CD4-positive, CD25-positive, alpha-beta regulatory T cell (primary cell): ENCODE measurements at regions not wholly inside any gene's neighbourhood (a gene's known extent, or its start where the extent isn't known, plus 50 kb on each side); places are given as distances from the start of the nearest gene placed in this dataset.
"Not testable (repeated sequence)": the region's sequence is repeated elsewhere in the genome, so short reads cannot be mapped to it uniquely, and the experiment has no call there.

Experiments used
- ATAC-seq, 2 donors: fragments of 150-1000 bp; cut with Tn5 transposase; one replicate each; pipeline ENCODE4 v1.10.0; 2021; ENCODE audit warnings: low read depth in 2 of 2, moderate number of reproducible peaks in 2 of 2, moderate library complexity in 1 of 2
- DNase-seq, 3 donors: peaks; one replicate each; pipeline versions ENCODE4 v3.0.0 to v3.0.0-alpha.2; 2012 to 2022; ENCODE audit warnings: mixed read lengths in 1 of 3
- H3K27ac ChIP-seq: one replicate; pipeline ENCODE4 v1.7.0; 2013; ENCODE audit warnings: mild to moderate bottlenecking, low read length; ENCODE audit not compliant: insufficient read depth, poor library complexity, severe bottlenecking
- H3K27me3 ChIP-seq: one replicate; pipeline ENCODE4 v1.7.0; 2013; ENCODE audit warnings: low read length; ENCODE audit not compliant: control insufficient read depth, insufficient read depth
- H3K36me3 ChIP-seq: one replicate; pipeline ENCODE4 v1.7.0; 2013; ENCODE audit warnings: mild to moderate bottlenecking, low read length, moderate library complexity; ENCODE audit not compliant: control insufficient read depth, insufficient read depth
- H3K4me1 ChIP-seq: 2 replicates; pipeline ENCODE4 v1.7.0; 2013; ENCODE audit warnings: mild to moderate bottlenecking, low read length; ENCODE audit not compliant: insufficient read depth, control insufficient read depth, poor library complexity, severe bottlenecking
- H3K4me3 ChIP-seq: one replicate; pipeline ENCODE4 v1.7.0; 2013; ENCODE audit warnings: low read depth, mild to moderate bottlenecking, low read length, moderate library complexity
- H3K9me3 ChIP-seq, 2 experiments: 1 replicate in 1 of 2; 2 replicates in 1 of 2; pipeline ENCODE4 v1.7.0; 2013; ENCODE audit warnings: low read length in 2 of 2, mild to moderate bottlenecking in 1 of 2, moderate library complexity in 1 of 2; ENCODE audit not compliant: control insufficient read depth in 2 of 2
- H3K27ac Mint-ChIP-seq, 3 donors: one replicate each; pipeline ENCODE4 v1.8.0; 2020 to 2022; ENCODE audit warnings: mild to moderate bottlenecking in 3 of 3, mixed read lengths in 3 of 3, moderate library complexity in 2 of 3
- H3K27me3 Mint-ChIP-seq: one replicate; pipeline ENCODE4 v1.8.0; 2022; ENCODE audit warnings: mild to moderate bottlenecking, mixed read lengths
- H3K36me3 Mint-ChIP-seq: one replicate; pipeline ENCODE4 v1.8.0; 2020; ENCODE audit warnings: mixed read lengths
- H3K4me1 Mint-ChIP-seq, 4 donors: one replicate each; pipeline ENCODE4 v1.8.0; 2020 to 2022; ENCODE audit warnings: mixed read lengths in 4 of 4, mild to moderate bottlenecking in 1 of 4
- H3K4me3 Mint-ChIP-seq, 4 donors: one replicate each; pipeline ENCODE4 v1.8.0; 2020 to 2022; ENCODE audit warnings: mild to moderate bottlenecking in 4 of 4, mixed read lengths in 4 of 4, moderate library complexity in 3 of 4
- H3K9me3 Mint-ChIP-seq, 7 donors: one replicate each; pipeline ENCODE4 v1.8.0; 2020 to 2022; ENCODE audit warnings: mixed read lengths in 7 of 7, mild to moderate bottlenecking in 3 of 7, moderate library complexity in 2 of 7

DNA sequence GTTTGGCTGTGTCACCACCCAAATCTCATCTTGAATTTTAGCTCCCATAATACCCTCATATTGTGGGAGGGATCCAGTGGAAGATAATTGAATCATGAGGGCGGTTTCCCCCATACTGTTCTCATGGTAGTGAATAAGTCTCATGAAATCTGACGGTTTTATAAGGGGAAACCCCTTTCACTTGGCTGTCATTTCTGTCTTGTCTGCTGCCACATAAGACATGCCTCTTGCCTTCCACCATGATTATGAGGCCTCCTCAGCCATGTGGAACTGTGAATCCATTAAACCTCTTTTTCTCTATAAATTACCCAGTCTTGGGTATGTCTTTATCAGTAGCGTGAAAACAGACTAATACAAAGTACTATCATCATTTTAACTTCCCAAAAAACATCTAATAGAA, 216.5 kb upstream of the SETMAR start:
- not testable (repeated sequence) for H3K4me3 ChIP-seq, H3K4me1 Mint-ChIP-seq, H3K9me3 Mint-ChIP-seq, H3K36me3 ChIP-seq, H3K27me3 ChIP-seq, H3K27ac Mint-ChIP-seq, ATAC-seq, H3K4me1 ChIP-seq, H3K9me3 ChIP-seq, H3K4me3 Mint-ChIP-seq, DNase-seq, H3K27me3 Mint-ChIP-seq, H3K36me3 Mint-ChIP-seq, H3K27ac ChIP-seq

DNA sequence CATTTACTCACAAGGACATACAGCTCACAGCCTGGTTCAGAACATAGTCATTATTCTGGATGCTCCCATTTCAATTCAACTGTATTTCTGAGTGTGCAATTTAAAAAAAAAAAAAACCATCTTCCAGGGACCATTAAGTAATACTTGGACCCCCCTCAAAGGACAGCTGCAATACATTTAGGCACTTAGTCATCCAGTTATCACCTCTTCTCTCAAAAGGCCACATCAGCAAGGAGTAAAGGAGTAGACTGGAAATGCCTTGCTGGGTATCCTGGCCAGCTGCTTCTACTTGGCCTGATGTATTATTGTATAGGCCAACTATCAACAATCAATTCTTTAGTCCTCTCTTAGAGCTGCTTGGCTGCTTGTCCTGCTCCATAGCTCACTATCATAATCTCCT, 211.4 kb upstream of the SETMAR start:
- H3K9me3 ChIP-seq = no peaks in the 10 kb centered on the region
- no peaks in the 10 kb centered on the region for H3K36me3 Mint-ChIP-seq
- no peak for ATAC-seq
- no peaks in the 10 kb centered on the region for H3K27me3 Mint-ChIP-seq
- no peaks in the 10 kb centered on the region for H3K27me3 ChIP-seq
- no peak overlapping the region for H3K27ac Mint-ChIP-seq
- no peaks in the 10 kb centered on the region for H3K4me1 Mint-ChIP-seq
- DNase-seq = no peak
- H3K27ac ChIP-seq = no peak overlapping the region
- no peak overlapping the region for H3K4me3 Mint-ChIP-seq
- peaks cover 0 to 3% (median 0%) of the 10 kb centered on the region in 7 donors for H3K9me3 Mint-ChIP-seq
- no peak overlapping the region for H3K4me3 ChIP-seq
- H3K4me1 ChIP-seq = no peaks in the 10 kb centered on the region
- no peaks in the 10 kb centered on the region for H3K36me3 ChIP-seq

DNA sequence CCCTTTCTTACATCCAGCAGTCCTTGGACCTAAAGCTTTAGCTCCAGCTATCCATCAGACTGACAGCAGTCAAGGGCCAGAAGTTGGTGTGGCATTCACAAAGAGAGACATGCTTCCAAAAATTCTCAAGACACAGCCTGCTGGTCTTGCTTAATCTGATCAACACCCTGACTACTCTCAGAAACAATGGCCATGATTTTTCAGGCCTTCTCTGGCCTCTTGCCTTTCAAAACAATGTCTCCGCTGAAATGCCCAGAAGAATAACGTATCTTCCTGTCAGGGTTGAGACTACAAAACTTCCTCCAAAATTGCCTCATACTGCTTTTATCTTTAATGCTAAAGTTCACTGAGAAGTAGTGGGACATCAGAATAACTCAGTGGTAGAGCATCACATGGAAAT, 205.4 kb upstream of the SETMAR start:
- Histone ChIP-seq H3K27me3 (no peaks in the 10 kb centered on the region), H3K27ac (no peak overlapping the region), H3K9me3 (no peaks in the 10 kb centered on the region), H3K4me1 (no peaks in the 10 kb centered on the region), H3K36me3 (no peaks in the 10 kb centered on the region), H3K4me3 (no peak overlapping the region)
- DNase-seq (no peak), ATAC-seq (no peak)
- no peaks in the 10 kb centered on the region for H3K27me3 Mint-ChIP-seq
- no peaks in the 10 kb centered on the region for H3K4me1 Mint-ChIP-seq
- H3K4me3 Mint-ChIP-seq = no peak overlapping the region
- H3K27ac Mint-ChIP-seq = no peak overlapping the region
- H3K36me3 Mint-ChIP-seq = peaks cover 3% of the 10 kb centered on the region
- H3K9me3 Mint-ChIP-seq = peaks cover 0 to 11% (median 6%) of the 10 kb centered on the region in 7 donors

DNA sequence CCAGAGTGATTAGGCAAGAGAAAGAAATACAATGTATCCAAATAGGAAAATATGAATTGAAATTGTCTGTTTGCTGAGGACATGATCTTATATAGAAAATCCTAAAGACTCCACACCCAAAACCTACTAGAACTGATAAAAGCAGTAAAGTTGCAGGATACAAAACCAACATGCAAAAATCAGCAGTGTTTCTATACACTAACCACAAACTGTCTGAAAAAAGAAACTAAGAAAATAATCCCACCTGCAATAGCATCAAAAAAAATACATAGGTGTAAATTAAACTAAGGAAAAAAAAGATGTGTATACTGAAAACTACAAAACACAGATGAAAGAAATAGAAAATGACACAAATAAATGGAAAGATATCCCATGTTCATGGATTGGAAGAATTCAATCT, 203.6 kb upstream of the SETMAR start:
- no peak overlapping the region for H3K27ac Mint-ChIP-seq
- H3K4me1 Mint-ChIP-seq = no peaks in the 10 kb centered on the region
- H3K27me3 Mint-ChIP-seq = no peaks in the 10 kb centered on the region

DNA sequence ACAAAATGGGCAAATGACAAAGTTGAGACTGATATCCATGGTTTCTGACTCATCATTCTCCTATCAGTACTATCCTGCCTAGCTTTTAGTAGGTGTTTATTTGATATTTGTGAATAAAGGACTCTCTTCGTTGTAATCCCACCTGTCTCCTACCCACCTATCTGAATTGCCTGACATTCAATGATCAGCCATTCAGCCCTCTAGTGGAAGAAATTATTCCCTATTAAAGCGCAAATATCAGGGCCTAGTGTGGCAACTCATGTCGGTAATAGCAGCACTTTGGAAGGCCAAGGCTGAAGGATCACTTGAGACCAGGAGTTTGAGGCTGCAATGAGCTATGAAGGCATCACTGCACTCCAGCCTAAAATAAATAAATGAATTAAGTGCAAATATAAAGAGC, 195.7 kb upstream of the SETMAR start:
- Mint-ChIP-seq H3K27me3 (no peaks in the 10 kb centered on the region), H3K27ac (no peak overlapping the region), H3K4me1 (no peaks in the 10 kb centered on the region), H3K9me3 (peaks cover 0 to 9% (median 4%) of the 10 kb centered on the region in 7 donors), H3K4me3 (no peak overlapping the region), H3K36me3 (peaks cover 3% of the 10 kb centered on the region)
- ATAC-seq (no peak), DNase-seq (no peak)
- H3K36me3 ChIP-seq = no peaks in the 10 kb centered on the region
- no peak overlapping the region for H3K4me3 ChIP-seq
- no peaks in the 10 kb centered on the region for H3K27me3 ChIP-seq
- no peaks in the 10 kb centered on the region for H3K4me1 ChIP-seq
- H3K9me3 ChIP-seq = no peaks in the 10 kb centered on the region
- no peak overlapping the region for H3K27ac ChIP-seq

More for the DNA sequence above, 203.6 kb upstream of the SETMAR start:
- H3K4me3 Mint-ChIP-seq = no peak overlapping the region
- peaks cover 0 to 14% (median 6%) of the 10 kb centered on the region in 7 donors for H3K9me3 Mint-ChIP-seq
- Histone ChIP-seq H3K4me3 (no peak overlapping the region), H3K9me3 (no peaks in the 10 kb centered on the region), H3K4me1 (no peaks in the 10 kb centered on the region), H3K27ac (no peak overlapping the region), H3K36me3 (no peaks in the 10 kb centered on the region), H3K27me3 (no peaks in the 10 kb centered on the region)
- H3K36me3 Mint-ChIP-seq = peaks cover 3% of the 10 kb centered on the region
- DNase-seq (no peak), ATAC-seq (no peak)

DNA sequence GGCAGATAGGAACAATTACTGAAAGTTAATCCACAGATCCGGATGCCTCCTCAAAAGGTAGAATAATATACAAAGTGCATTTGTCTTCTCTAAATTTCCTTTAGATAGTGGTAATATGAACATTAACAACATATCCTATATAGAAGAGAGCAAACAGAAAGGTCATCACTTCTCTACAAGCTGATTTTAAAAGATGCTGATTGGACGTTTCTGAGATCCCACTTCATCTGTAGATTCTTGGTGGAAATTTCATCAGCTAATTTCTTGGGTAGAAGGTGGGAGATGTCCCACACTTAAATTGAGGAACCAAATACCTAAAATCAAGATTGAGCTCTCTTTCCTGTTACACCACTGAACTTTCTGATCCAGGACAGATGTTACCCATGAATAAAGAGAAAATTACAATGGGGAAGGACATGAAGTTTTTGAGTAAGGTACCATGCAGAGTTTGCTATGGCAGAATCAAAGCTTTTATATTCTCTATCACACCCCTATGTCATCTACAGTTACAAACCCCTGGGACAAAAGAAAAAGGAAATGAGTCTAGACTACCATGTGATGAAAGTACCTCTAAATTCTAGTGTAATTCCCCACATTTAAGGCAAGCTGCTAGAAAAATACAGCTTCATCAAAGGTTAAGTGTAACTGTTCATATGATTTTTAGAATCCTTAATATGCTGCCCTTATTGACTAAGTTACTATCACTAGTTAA, 189.2 kb upstream of the SETMAR start:
- Mint-ChIP-seq H3K36me3 (no peaks in the 10 kb centered on the region), H3K27ac (no peak overlapping the region), H3K27me3 (no peaks in the 10 kb centered on the region), H3K9me3 (peaks cover 0 to 4% (median 0%) of the 10 kb centered on the region in 7 donors), H3K4me1 (no peaks in the 10 kb centered on the region), H3K4me3 (no peak overlapping the region)
- no peaks in the 10 kb centered on the region for H3K36me3 ChIP-seq
- H3K27ac ChIP-seq = no peak overlapping the region
- H3K4me3 ChIP-seq = no peak overlapping the region
- H3K9me3 ChIP-seq = no peaks in the 10 kb centered on the region
- no peaks in the 10 kb centered on the region for H3K27me3 ChIP-seq
- no peaks in the 10 kb centered on the region for H3K4me1 ChIP-seq
- no peak for DNase-seq
- no peak for ATAC-seq

DNA sequence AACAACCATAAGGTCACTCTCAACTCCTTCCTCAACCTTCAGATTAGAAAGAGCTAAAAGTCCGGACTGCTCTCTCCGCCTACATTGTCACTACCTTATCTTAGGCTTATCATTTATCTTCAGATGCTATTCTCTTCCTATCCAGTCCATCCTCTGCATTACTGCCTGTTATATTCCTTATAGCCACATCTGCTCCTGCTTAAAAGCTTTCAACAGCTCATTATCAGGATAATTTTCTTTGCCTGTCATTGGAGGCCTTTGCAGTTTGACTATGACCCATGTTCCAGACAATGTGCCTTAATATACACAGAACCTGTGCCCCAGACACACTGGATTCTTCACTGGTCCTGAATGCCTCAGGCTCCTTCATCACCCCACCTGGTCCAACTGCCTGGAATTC, 184.1 kb upstream of the SETMAR start:
- H3K27ac ChIP-seq = no peak overlapping the region
- H3K4me1 ChIP-seq = no peaks in the 10 kb centered on the region
- H3K9me3 ChIP-seq = no peaks in the 10 kb centered on the region
- Mint-ChIP-seq H3K27ac (no peak overlapping the region), H3K27me3 (no peaks in the 10 kb centered on the region), H3K9me3 (peaks cover 0 to 5% (median 0%) of the 10 kb centered on the region in 7 donors), H3K4me1 (no peaks in the 10 kb centered on the region), H3K4me3 (no peak overlapping the region), H3K36me3 (no peaks in the 10 kb centered on the region)
- H3K27me3 ChIP-seq = no peaks in the 10 kb centered on the region
- no peak for ATAC-seq
- no peaks in the 10 kb centered on the region for H3K36me3 ChIP-seq
- no peak overlapping the region for H3K4me3 ChIP-seq
- DNase-seq = no peak

DNA sequence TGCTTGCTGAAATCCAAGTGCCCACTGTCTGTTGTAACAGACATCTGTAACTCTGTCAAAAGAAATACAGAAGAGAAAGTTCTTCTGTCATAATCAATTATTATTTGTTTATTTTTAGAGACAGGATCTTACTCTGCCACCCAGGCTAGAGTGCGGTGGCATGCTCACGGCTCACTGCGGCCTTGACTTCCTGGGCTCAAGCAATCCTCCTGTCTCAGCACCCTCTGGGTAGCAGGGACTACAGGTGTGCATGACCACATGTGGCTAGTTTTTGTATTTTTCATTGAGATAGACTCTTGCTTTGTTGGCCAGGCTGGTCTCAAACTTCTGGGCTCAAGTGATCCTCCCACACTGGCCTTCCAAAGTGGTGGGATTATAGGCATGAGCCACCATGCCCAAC, 177.6 kb upstream of the SETMAR start:
- no peak overlapping the region for H3K27ac ChIP-seq
- Mint-ChIP-seq H3K9me3 (peaks cover 0 to 10% (median 4%) of the 10 kb centered on the region in 7 donors), H3K27me3 (no peaks in the 10 kb centered on the region), H3K4me1 (no peaks in the 10 kb centered on the region), H3K27ac (no peak overlapping the region), H3K36me3 (no peaks in the 10 kb centered on the region), H3K4me3 (no peak overlapping the region)
- no peak for DNase-seq
- no peaks in the 10 kb centered on the region for H3K4me1 ChIP-seq
- H3K9me3 ChIP-seq = peaks cover 0 to 6% of the 10 kb centered on the region in 2 experiments
- no peaks in the 10 kb centered on the region for H3K36me3 ChIP-seq
- no peak for ATAC-seq
- H3K27me3 ChIP-seq = no peaks in the 10 kb centered on the region
- no peak overlapping the region for H3K4me3 ChIP-seq
